Lung (tissue), 11 donors: ENCODE measurements at regions not wholly inside any gene's neighbourhood (a gene's known extent, or its start where the extent isn't known, plus 50 kb on each side); places are given as distances from the start of the nearest gene placed in this dataset.

Experiments used
- ATAC-seq: fragments of 200-7000 bp; cut with Tn5 transposase; one replicate; pipeline ENCODE4 v1.9.1; 2020; ENCODE audit warnings: moderate number of reproducible peaks; ENCODE audit not compliant: insufficient read depth, low FRiP score
- DNase-seq, 3 donors: peaks; one replicate each; pipeline ENCODE4 v3.0.0-alpha.2; 2013 to 2017
- H3K27ac ChIP-seq, 2 donors: one replicate each; pipeline ENCODE4 v1.5.1; 2013; ENCODE audit warnings: mild to moderate bottlenecking in 2 of 2, moderate library complexity in 2 of 2, control low read depth in 1 of 2, inconsistent platforms in 1 of 2, low read depth in 1 of 2, low read length in 1 of 2
- H3K27me3 ChIP-seq, 3 donors: one replicate each; pipeline ENCODE4 v1.5.1; 2013; ENCODE audit warnings: low read length in 2 of 3; ENCODE audit not compliant: control insufficient read depth in 3 of 3, insufficient read depth in 3 of 3
- H3K36me3 ChIP-seq, 4 donors: one replicate each; pipeline ENCODE4 v1.5.1; 2013; ENCODE audit warnings: low read length in 4 of 4, mild to moderate bottlenecking in 1 of 4, moderate library complexity in 1 of 4; ENCODE audit not compliant: control insufficient read depth in 4 of 4, insufficient read depth in 4 of 4
- H3K4me1 ChIP-seq, 5 donors: one replicate each; pipeline ENCODE4 v1.5.1; 2013; ENCODE audit warnings: low read length in 5 of 5, mild to moderate bottlenecking in 2 of 5, moderate library complexity in 1 of 5; ENCODE audit not compliant: control insufficient read depth in 5 of 5, insufficient read depth in 5 of 5
- H3K4me3 ChIP-seq: one replicate; pipeline ENCODE4 v1.5.1; 2013; ENCODE audit warnings: mild to moderate bottlenecking, control low read depth, moderate library complexity
- H3K9ac ChIP-seq, 2 donors: one replicate each; pipeline ENCODE4 v1.5.1; 2013; ENCODE audit warnings: low read length in 2 of 2, control low read depth in 1 of 2; ENCODE audit not compliant: insufficient read depth in 1 of 2
- H3K9me3 ChIP-seq, 4 donors: one replicate each; pipeline ENCODE4 v1.5.1; 2013; ENCODE audit warnings: low read length in 3 of 4, mild to moderate bottlenecking in 1 of 4, moderate library complexity in 1 of 4; ENCODE audit not compliant: control insufficient read depth in 4 of 4, insufficient read depth in 3 of 4
- CTCF ChIP-seq: IDR thresholded peaks from 2 replicates; pipeline ENCODE4 v1.5.1; 2012; ENCODE audit warnings: mild to moderate bottlenecking; ENCODE audit errors: control extremely low read depth, extremely low read depth
- WGBS, 2 donors: extraction: QIAGEN DNeasy Blood & Tissue Kit; methylation state at CpG; one replicate each; pipeline ENCODE4 v1.1.7; 2013; 5-methylcytosine and 5-hydroxymethylcytosine counted together
- donor health status: control.
- donor health status: control.
- donor health status: Bipolar disorder and iron deficiency.
- donor health status: healthy.
- donor health status: DM: yes; HTN: yes; CAD: no.

GRCh38 chr20:59378396-59378795 is 78.0 kb downstream of the EDN3 start:
- DNase-seq (no peak), ATAC-seq (no peak)
- TF ChIP-seq CTCF: no peak
- Histone ChIP-seq H3K4me3 (no peak overlapping the region), H3K27me3 (peaks cover 0 to 3% (median 0%) of the 10 kb centered on the region in 3 donors), H3K36me3 (no peaks in the 10 kb centered on the region), H3K9me3 (no peaks in the 10 kb centered on the region), H3K9ac (no peak overlapping the region), H3K27ac (no peak overlapping the region), H3K4me1 (peaks cover 0 to 8% (median 0%) of the 10 kb centered on the region in 5 donors)
- 85 to 88% methylated on average over 1 of the region's 1 CpG for WGBS, 2 donors

GRCh38 chr20:59378966-59379365 is 78.6 kb downstream of the EDN3 start:
- DNase-seq: no peak
- Histone ChIP-seq H3K9ac (no peak overlapping the region), H3K4me3 (no peak overlapping the region), H3K36me3 (no peaks in the 10 kb centered on the region), H3K27ac (no peak overlapping the region), H3K4me1 (peaks cover 0 to 8% (median 0%) of the 10 kb centered on the region in 5 donors), H3K27me3 (peaks cover 0 to 3% (median 0%) of the 10 kb centered on the region in 3 donors), H3K9me3 (no peaks in the 10 kb centered on the region)
- TF ChIP-seq CTCF: no peak
- no peak for ATAC-seq
- WGBS, 2 donors: 82 to 84% methylated on average over 5 of the region's 5 CpGs

- no peak overlapping the region for H3K9ac ChIP-seq
- DNase-seq (no peak), ATAC-seq (no peak)
- no peak overlapping the region for H3K4me3 ChIP-seq
- H3K27ac ChIP-seq: no peak overlapping the region
- H3K9me3 ChIP-seq: peaks cover 0 to 5% (median 0%) of the 10 kb centered on the region in 4 donors
- H3K27me3 ChIP-seq: peaks cover 0 to 3% (median 0%) of the 10 kb centered on the region in 3 donors
- TF ChIP-seq CTCF: no peak
- WGBS, 2 donors: 67 to 71% methylated on average over 7 to 8 of the region's 8 CpGs
- peaks cover 0 to 6% (median 0%) of the 10 kb centered on the region in 5 donors for H3K4me1 ChIP-seq
- H3K36me3 ChIP-seq: no peaks in the 10 kb centered on the region
These were observed 81.3 kb downstream of the EDN3 start for GRCh38 chr20:59381689-59382088.

GRCh38 chr20:59382157-59382725 is 81.8 kb downstream of the EDN3 start:
- no peak for ATAC-seq
- no peak overlapping the region for H3K9ac ChIP-seq
- H3K4me1 ChIP-seq: peaks cover 0 to 10% (median 0%) of the 10 kb centered on the region in 5 donors
- no peak for DNase-seq
- no peak for TF ChIP-seq CTCF
- no peaks in the 10 kb centered on the region for H3K36me3 ChIP-seq
- no peak overlapping the region for H3K27ac ChIP-seq
- WGBS, 2 donors: 86 to 89% methylated on average over 19 of the region's 19 CpGs
- no peak overlapping the region for H3K4me3 ChIP-seq
- peaks cover 0 to 5% (median 0%) of the 10 kb centered on the region in 4 donors for H3K9me3 ChIP-seq
- peaks cover 0 to 3% (median 0%) of the 10 kb centered on the region in 3 donors for H3K27me3 ChIP-seq
